HFFc6 (cell line): ENCODE measurements at regions not wholly inside any gene's neighbourhood (a gene's known extent, or its start where the extent isn't known, plus 50 kb on each side); places are given as distances from the start of the nearest gene placed in this dataset.

Source experiments
- DNase-seq: peaks from one replicate; pipeline ENCODE4 v3.0.0-alpha.2; 2018
- H3K27ac Mint-ChIP-seq: 2 replicates; pipeline ENCODE4 v1.8.0; 2020; ENCODE audit warnings: mild to moderate bottlenecking, mixed read lengths
- H3K27me3 Mint-ChIP-seq: 2 replicates; pipeline ENCODE4 v1.8.0; 2021; ENCODE audit warnings: mild to moderate bottlenecking, moderate library complexity, mixed read lengths; ENCODE audit not compliant: insufficient read depth
- H3K36me3 Mint-ChIP-seq: 2 replicates; pipeline ENCODE4 v1.8.0; 2021; ENCODE audit warnings: low read depth, mixed read lengths
- H3K4me1 Mint-ChIP-seq: 2 replicates; pipeline ENCODE4 v1.8.0; 2020; ENCODE audit warnings: low read depth, mixed read lengths
- H3K4me3 Mint-ChIP-seq: 2 replicates; pipeline ENCODE4 v1.8.0; 2020; ENCODE audit warnings: mild to moderate bottlenecking, moderate library complexity, mixed read lengths
- H3K9me3 Mint-ChIP-seq: 2 replicates; pipeline ENCODE4 v1.8.0; 2020; ENCODE audit warnings: mild to moderate bottlenecking, mixed read lengths
- CTCF ChIP-seq: fragments of 200-600 bp; sonication (generic); IDR thresholded peaks from 2 replicates; pipeline ENCODE4 v1.5.0; 2021; ENCODE audit warnings: antibody characterized with exemption, mild to moderate bottlenecking

- H3K4me1 Mint-ChIP-seq: peaks cover 14% of the 10 kb centered on the region; the same call in 1 of the 2 replicates
Measured at GRCh38 chr9:78724896-78725295, 428.0 kb downstream of the PSAT1 start.

GRCh38 chr9:78725503-78725902 lies 428.6 kb downstream of the PSAT1 start:
- no peak for DNase-seq
- Mint-ChIP-seq H3K36me3 (peaks cover 48% of the 10 kb centered on the region), H3K4me1 (peaks cover 14% of the 10 kb centered on the region; the same call in 1 of the 2 replicates), H3K27ac (no peak overlapping the region), H3K4me3 (no peak overlapping the region), H3K9me3 (peaks cover 43% of the 10 kb centered on the region), H3K27me3 (no peaks in the 10 kb centered on the region)
- no peak for TF ChIP-seq CTCF

More at GRCh38 chr9:78724896-78725295, 428.0 kb downstream of the PSAT1 start:
- Mint-ChIP-seq H3K4me3 (no peak overlapping the region), H3K27me3 (no peaks in the 10 kb centered on the region), H3K9me3 (peaks cover 43% of the 10 kb centered on the region), H3K36me3 (peaks cover 44% of the 10 kb centered on the region), H3K27ac (no peak overlapping the region)
- TF ChIP-seq CTCF: no peak
- DNase-seq: no peak

- no peak for TF ChIP-seq CTCF
- Mint-ChIP-seq H3K36me3 (peaks cover 4% of the 10 kb centered on the region; the same call in 1 of the 2 replicates), H3K4me1 (peaks cover 34% of the 10 kb centered on the region), H3K9me3 (no peaks in the 10 kb centered on the region; the same call in 1 of the 2 replicates), H3K4me3 (peak overlapping the region; percentile 40; the same call in 1 of the 2 replicates), H3K27ac (peak overlapping the region; percentile 68), H3K27me3 (no peaks in the 10 kb centered on the region)
- peak; percentile 18 for DNase-seq
Measured at GRCh38 chr9:78745331-78745730, 448.4 kb downstream of the PSAT1 start.

- Mint-ChIP-seq H3K27ac (peak overlapping the region; percentile 68), H3K4me1 (peaks cover 41% of the 10 kb centered on the region), H3K36me3 (peaks cover 4% of the 10 kb centered on the region; the same call in 1 of the 2 replicates), H3K9me3 (no peaks in the 10 kb centered on the region; the same call in 1 of the 2 replicates), H3K27me3 (no peaks in the 10 kb centered on the region), H3K4me3 (peak overlapping the region; percentile 40; the same call in 1 of the 2 replicates)
- no peak for DNase-seq
- TF ChIP-seq CTCF: no peak
Measured at GRCh38 chr9:78746010-78746409, 449.1 kb downstream of the PSAT1 start.

- TF ChIP-seq CTCF: no peak
- Mint-ChIP-seq H3K27ac (no peak overlapping the region), H3K36me3 (peaks cover 13% of the 10 kb centered on the region; the same call in 1 of the 2 replicates), H3K9me3 (peaks cover 5% of the 10 kb centered on the region; the same call in 1 of the 2 replicates), H3K4me3 (no peak overlapping the region), H3K27me3 (no peaks in the 10 kb centered on the region), H3K4me1 (peaks cover 21% of the 10 kb centered on the region; the same call in 1 of the 2 replicates)
- DNase-seq: no peak
Measured at GRCh38 chr9:78753039-78753438, 456.1 kb downstream of the PSAT1 start.
